NCI-H510A treated with DMSO at 0.1 percent for 48 hours (cell line): ENCODE measurements at regions not wholly inside any gene's neighbourhood (a gene's known extent, or its start where the extent isn't known, plus 50 kb on each side); places are given as distances from the start of the nearest gene placed in this dataset.
"Not testable (repeated sequence)": the region's sequence is repeated elsewhere in the genome, so short reads cannot be mapped to it uniquely, and the experiment has no call there.

Experiments
- DNase-seq: peaks from one replicate; lab custom pipeline; 2025; lab: John Stamatoyannopoulos, UW

- no peak for DNase-seq
Measured at GRCh38 chr4:127403471-127404084, 229.2 kb upstream of the INTU start.

GRCh38 chr4:127406187-127406586 is 226.6 kb upstream of the INTU start:
- no peak for DNase-seq

- not testable (repeated sequence) for DNase-seq
Measured at GRCh38 chr4:127407572-127407971, 225.2 kb upstream of the INTU start.

GRCh38 chr4:127410201-127410600 is 222.6 kb upstream of the INTU start:
- DNase-seq = no peak

- DNase-seq = no peak
Measured at GRCh38 chr4:127410644-127411043, 222.1 kb upstream of the INTU start.

- no peak for DNase-seq
Measured at GRCh38 chr4:127414951-127415606, 217.7 kb upstream of the INTU start.

- no peak for DNase-seq
Measured at GRCh38 chr4:127416115-127416514, 216.6 kb upstream of the INTU start.

- no peak for DNase-seq
Measured at GRCh38 chr4:127417885-127418535, 214.7 kb upstream of the INTU start.

- no peak for DNase-seq
Measured at GRCh38 chr4:127419431-127419830, 213.3 kb upstream of the INTU start.

GRCh38 chr4:127421437-127421836 is 211.3 kb upstream of the INTU start:
- DNase-seq = no peak

GRCh38 chr4:127425202-127425845 is 207.4 kb upstream of the INTU start:
- no peak for DNase-seq

- DNase-seq = no peak
Measured at GRCh38 chr4:127425851-127426250, 206.9 kb upstream of the INTU start.

- DNase-seq = no peak
Measured at GRCh38 chr4:127441571-127441970, 191.2 kb upstream of the INTU start.

- no peak for DNase-seq
Measured at GRCh38 chr4:127445471-127445870, 187.3 kb upstream of the INTU start.

GRCh38 chr4:127446427-127446885 is 186.3 kb upstream of the INTU start:
- DNase-seq = no peak

- no peak for DNase-seq
Measured at GRCh38 chr4:127448986-127449385, 183.8 kb upstream of the INTU start.

- DNase-seq = no peak
Measured at GRCh38 chr4:127449449-127449848, 183.3 kb upstream of the INTU start.

- no peak for DNase-seq
Measured at GRCh38 chr4:127450276-127450675, 182.5 kb upstream of the INTU start.

GRCh38 chr4:127463883-127464282 is 168.9 kb upstream of the INTU start:
- no peak for DNase-seq

- no peak for DNase-seq
Measured at GRCh38 chr4:127469542-127469941, 163.2 kb upstream of the INTU start.

- no peak for DNase-seq
Measured at GRCh38 chr4:127469959-127470809, 162.6 kb upstream of the INTU start.

- DNase-seq = not testable (repeated sequence)
Measured at GRCh38 chr4:127478271-127478670, 154.5 kb upstream of the INTU start.
